ENCODE measurements at regions not wholly inside any gene's neighbourhood (a gene's known extent, or its start where the extent isn't known, plus 50 kb on each side); places are given as distances from the start of the nearest gene placed in this dataset.
"Not testable (repeated sequence)": the region's sequence is repeated elsewhere in the genome, so short reads cannot be mapped to it uniquely, and the experiment has no call there.

GRCh38 chr9:85077944-85078343, 408.4 kb downstream of the NTRK2 start:
- no peak for DNase-seq (ENCODE audit: low spot score)

DNA sequence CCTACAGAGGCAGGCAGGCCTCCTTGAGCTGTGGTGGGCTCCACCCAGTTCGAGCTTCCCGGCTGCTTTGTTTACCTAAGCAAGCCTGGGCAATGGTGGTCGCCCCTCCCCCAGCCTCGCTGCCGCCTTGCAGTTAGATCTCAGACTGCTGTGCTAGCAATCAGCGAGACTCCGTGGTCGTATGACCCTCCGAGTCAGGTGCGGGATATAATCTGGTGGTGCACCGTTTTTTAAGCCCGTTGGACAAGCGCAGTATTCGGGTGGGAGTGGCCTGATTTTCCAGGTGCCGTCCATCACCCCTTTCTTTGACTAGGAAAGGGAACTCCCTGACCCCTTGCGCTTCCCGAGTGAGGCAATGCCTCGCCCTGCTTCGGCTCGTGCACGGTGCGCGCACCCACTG, 407.6 kb downstream of the NTRK2 start:
- not testable (repeated sequence) for DNase-seq (ENCODE audit: low spot score)
